GM12878 (cell line): ENCODE measurements at regions not wholly inside any gene's neighbourhood (a gene's known extent, or its start where the extent isn't known, plus 50 kb on each side); places are given as distances from the start of the nearest gene placed in this dataset.

Experiments used
- ATAC-seq: fragments of 200-7000 bp; cut with Tn5 transposase; 3 replicates; pipeline ENCODE4 v1.9.1; 2020; ENCODE audit warnings: mild to moderate bottlenecking, moderate library complexity
- BruUV-seq: library from RNA; stranded (reverse); fragments of 400-500 nt; replicated peaks from 2 replicates; lab custom pipeline; 2021; lab: Mats Ljungman, UMichigan
- CTCF ChIA-PET: fragments of 300-600 bp; sonication (Branson Sonifier 250); formaldehyde crosslinking; extraction: SDS; loops from one replicate; lab custom pipeline; 2021; ENCODE audit warnings: inconsistent platforms; lab: Yijun Ruan, JAX
- POLR2A ChIA-PET: fragments of 350-600 bp; formaldehyde crosslinking; extraction: SDS; loops from one replicate; lab custom pipeline; 2021; ENCODE audit warnings: inconsistent platforms; lab: Charles Lee
- RAD21 ChIA-PET: fragments of 300-600 bp; sonication (Branson Sonifier 250); formaldehyde crosslinking; loops from one replicate; lab custom pipeline; 2023; ENCODE audit warnings: antibody characterized with exemption; ENCODE audit not compliant: unreplicated experiment; lab: Charles Lee
- SMC1A ChIA-PET: fragments of 300-600 bp; sonication (Branson Sonifier 250); formaldehyde crosslinking; loops from one replicate; lab custom pipeline; 2023; ENCODE audit not compliant: unreplicated experiment, uncharacterized antibody; lab: Charles Lee
- DNase-seq: peaks from one replicate; pipeline ENCODE4 v3.0.0-alpha.2; 2011; ENCODE audit warnings: low read depth, low spot score
- FAIRE-seq: peaks from 3 replicates; lab custom pipeline; 2011; peaks lifted over from hg19 to GRCh38; lab: Jason Lieb, UNC
- H2AFZ ChIP-seq: 2 replicates; pipeline ENCODE4 v1.6.0; 2011; ENCODE audit warnings: low read depth, low read length, control low read depth; ENCODE audit not compliant: control insufficient read depth
- H3K27ac ChIP-seq: 2 replicates; pipeline ENCODE4 v1.5.1; 2011; ENCODE audit warnings: control low read depth; ENCODE audit not compliant: control insufficient read depth, insufficient read depth
- H3K27me3 ChIP-seq, 2 experiments: replicated peaks in 1 of 2; 2 replicates each; pipeline versions ENCODE4 v1.6.0 to v1.6.1; 2011; ENCODE audit warnings: low read length in 1 of 2; ENCODE audit not compliant: control insufficient read depth in 2 of 2, insufficient read depth in 2 of 2
- H3K36me3 ChIP-seq, 2 experiments: 2 replicates each; pipeline ENCODE4 v1.5.1; 2011; ENCODE audit warnings: low read length in 1 of 2; ENCODE audit not compliant: control insufficient read depth in 2 of 2, insufficient read depth in 2 of 2
- H3K4me1 ChIP-seq: 2 replicates; pipeline ENCODE4 v1.6.1; 2011; ENCODE audit warnings: mild to moderate bottlenecking, low read length, moderate library complexity, mixed read lengths; ENCODE audit not compliant: control insufficient read depth, insufficient read depth
- H3K4me2 ChIP-seq: 2 replicates; pipeline ENCODE4 v1.6.0; 2011; ENCODE audit warnings: control low read depth; ENCODE audit not compliant: control insufficient read depth, insufficient read depth
- H3K4me3 ChIP-seq: fragments of 200-600 bp; sonication (generic); 2 replicates; pipeline ENCODE4 v1.5.1; 2016
- H3K79me2 ChIP-seq: 2 replicates; pipeline ENCODE4 v1.6.0; 2011; ENCODE audit warnings: low read length; ENCODE audit not compliant: control insufficient read depth, insufficient read depth
- H3K9ac ChIP-seq: 2 replicates; pipeline ENCODE4 v1.8.0; 2011; ENCODE audit warnings: low read length, control low read depth, mixed read lengths; ENCODE audit not compliant: control insufficient read depth, insufficient read depth
- H3K9me3 ChIP-seq: replicated peaks from 3 replicates; pipeline ENCODE4 v1.5.1; 2011; ENCODE audit warnings: mild to moderate bottlenecking, low read length; ENCODE audit not compliant: control insufficient read depth, insufficient read depth
- H4K20me1 ChIP-seq: 2 replicates; pipeline ENCODE4 v1.6.0; 2011; ENCODE audit not compliant: control insufficient read depth, insufficient read depth
- BHLHE40 ChIP-seq, 2 experiments: fragments of 450-650 bp in 1 of 2; IDR thresholded peaks; 2 replicates each; pipeline ENCODE4 v1.6.1; 2011 to 2017; ENCODE audit warnings: low read depth in 2 of 2, borderline replicate concordance in 1 of 2, improper control_type of control experiment in 1 of 2, low read length in 1 of 2, mild to moderate bottlenecking in 1 of 2
- CHD1 ChIP-seq: IDR thresholded peaks from 2 replicates; pipeline ENCODE4 v1.6.1; 2012; ENCODE audit warnings: low read depth, low read length, improper control_type of control experiment
- CREM ChIP-seq: IDR thresholded peaks from 2 replicates; pipeline ENCODE4 v1.6.1; 2014; ENCODE audit warnings: antibody characterized with exemption, low read depth
- ESRRA ChIP-seq: IDR thresholded peaks from 2 replicates; pipeline ENCODE4 v1.6.1; 2012; ENCODE audit warnings: mild to moderate bottlenecking, low read length, improper control_type of control experiment
- HDGF ChIP-seq: fragments of 450-650 bp; IDR thresholded peaks from 2 replicates; pipeline ENCODE4 v1.6.1; 2016; ENCODE audit warnings: antibody characterized with exemption
- KLF5 ChIP-seq: fragments of 450-650 bp; IDR thresholded peaks from 2 replicates; pipeline ENCODE4 v1.6.1; 2014; ENCODE audit warnings: mild to moderate bottlenecking; ENCODE audit not compliant: partially characterized antibody
- MXI1 ChIP-seq: fragments of 150-350 bp; IDR thresholded peaks from 2 replicates; pipeline ENCODE4 v1.6.1; 2011; ENCODE audit warnings: low read depth, mild to moderate bottlenecking, inconsistent platforms, low read length, improper control_type of control experiment
- NR2C1 ChIP-seq: fragments of 450-650 bp; IDR thresholded peaks from 2 replicates; pipeline ENCODE4 v1.6.1; 2017; ENCODE audit warnings: antibody characterized with exemption, mild to moderate bottlenecking, moderate library complexity
- PBX3 ChIP-seq: IDR thresholded peaks from 2 replicates; pipeline ENCODE4 v1.6.1; 2011; ENCODE audit warnings: mild to moderate bottlenecking, low read depth, low read length, moderate library complexity; ENCODE audit not compliant: insufficient replicate concordance
- YY1 ChIP-seq: IDR thresholded peaks from 2 replicates; pipeline ENCODE4 v1.6.1; 2011; ENCODE audit warnings: low read depth, mild to moderate bottlenecking, low read length
- WGBS: methylation state at CpG from one replicate; pipeline ENCODE4 v1.1.6; 2016; ENCODE audit warnings: low lambda C conversion rate; ENCODE audit not compliant: insufficient replicate concordance, insufficient coverage; ENCODE audit errors: missing lambda C conversion rate; 5-methylcytosine and 5-hydroxymethylcytosine counted together
- in situ Hi-C: fragments of 300-500 bp; cut with MboI; formaldehyde crosslinking; loops from 9 replicates; pipeline ENCODE4 v1.14.3; 2018; ENCODE audit warnings: mixed read lengths
- intact Hi-C: fragments of 100-400 bp; cut with micrococcal nuclease; formaldehyde crosslinking; loops from one replicate; pipeline ENCODE4 v1.14.2; 2022; ENCODE audit not compliant: unreplicated experiment

GRCh38 chr5:57422993-57423392, 59.6 kb downstream of the ACTBL2 start:
- WGBS = 74% methylated on average over 17 of the region's 17 CpGs
- no peak for TF ChIP-seq CHD1
- TF ChIP-seq NR2C1 = no peak
- no peak for TF ChIP-seq KLF5
- no peak for TF ChIP-seq MXI1
- TF ChIP-seq PBX3 = no peak
- no peak for TF ChIP-seq ESRRA
- no peak for TF ChIP-seq CREM
- TF ChIP-seq HDGF = no peak
- TF ChIP-seq YY1 = no peak
- no peak for TF ChIP-seq BHLHE40 (IDR thresholded peaks at IDR 0.05; ENCODE audit: borderline replicate concordance in 1 of 2, low read depth in 2 of 2, low read length in 1 of 2)
- in situ Hi-C loops (no loop called here), intact Hi-C loops (no loop called here)
- H3K27me3 ChIP-seq = no peaks in the 10 kb centered on the region; a peak in 1 of 4 replicates
- H4K20me1 ChIP-seq = no peaks in the 10 kb centered on the region
- H3K4me2 ChIP-seq = no peak overlapping the region
- ATAC-seq (no peak), FAIRE-seq (no peak), DNase-seq (no peak)
- H3K27ac ChIP-seq = no peak overlapping the region
- ChIA-PET POLR2A (no interaction called here), CTCF (interaction anchor here (1.2 kb wide), 1 partner anchor 12 kb away, joined by 3 read pairs; no protein-coding TSS in a partner anchor), RAD21 (no interaction called here), SMC1A (interaction anchor here (1.1 kb wide), 1 partner anchor 30 kb away, joined by 3 read pairs; no protein-coding TSS in a partner anchor)
- H3K9me3 ChIP-seq = no peaks in the 10 kb centered on the region
- H3K4me3 ChIP-seq = no peak overlapping the region
- no peaks in the 10 kb centered on the region for H3K36me3 ChIP-seq
- no peak overlapping the region for H3K9ac ChIP-seq
- no peak overlapping the region for H2AFZ ChIP-seq
- H3K79me2 ChIP-seq = no peaks in the 10 kb centered on the region
- H3K4me1 ChIP-seq = no peaks in the 10 kb centered on the region
- no TSS peak for BruUV-seq
